HG02840 (cell line): ENCODE measurements at regions not wholly inside any gene's neighbourhood (a gene's known extent, or its start where the extent isn't known, plus 50 kb on each side); places are given as distances from the start of the nearest gene placed in this dataset.

Source experiments
- ATAC-seq: cut with Tn5 transposase; IDR thresholded peaks from one replicate; pipeline ENCODE4 v1.9.1; 2021; ENCODE audit warnings: mild to moderate bottlenecking, moderate library complexity, moderate number of reproducible peaks; ENCODE audit not compliant: unreplicated experiment, low FRiP score

- no peak for ATAC-seq
Observed at GRCh38 chr18:22838221-22838620, 94.9 kb upstream of the RBBP8 start.

- ATAC-seq = no peak
Observed at GRCh38 chr18:22838639-22839277, 94.4 kb upstream of the RBBP8 start.

DNA sequence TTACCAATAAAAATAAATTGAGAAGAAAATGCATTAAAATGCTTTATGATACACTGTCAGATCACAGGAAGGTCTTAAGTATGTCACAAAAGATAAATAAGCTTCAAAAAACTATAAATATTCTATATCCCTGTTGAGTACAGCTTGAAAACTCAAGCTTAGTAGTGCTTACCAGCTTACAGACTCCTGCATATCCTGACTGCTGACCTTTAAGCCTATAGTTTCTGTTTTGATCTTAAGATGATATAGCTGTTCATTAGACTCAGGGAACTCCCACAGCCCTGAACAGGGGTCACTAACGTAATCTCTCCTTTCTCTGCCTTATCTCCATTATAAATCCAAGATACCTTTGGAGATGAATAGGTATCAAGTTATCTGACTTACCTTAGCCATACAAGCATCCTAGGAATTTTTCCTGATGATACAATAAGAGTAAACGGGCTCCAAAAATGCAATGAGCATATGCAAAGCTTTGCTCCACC is 93.7 kb upstream of the RBBP8 start:
- ATAC-seq = no peak

DNA sequence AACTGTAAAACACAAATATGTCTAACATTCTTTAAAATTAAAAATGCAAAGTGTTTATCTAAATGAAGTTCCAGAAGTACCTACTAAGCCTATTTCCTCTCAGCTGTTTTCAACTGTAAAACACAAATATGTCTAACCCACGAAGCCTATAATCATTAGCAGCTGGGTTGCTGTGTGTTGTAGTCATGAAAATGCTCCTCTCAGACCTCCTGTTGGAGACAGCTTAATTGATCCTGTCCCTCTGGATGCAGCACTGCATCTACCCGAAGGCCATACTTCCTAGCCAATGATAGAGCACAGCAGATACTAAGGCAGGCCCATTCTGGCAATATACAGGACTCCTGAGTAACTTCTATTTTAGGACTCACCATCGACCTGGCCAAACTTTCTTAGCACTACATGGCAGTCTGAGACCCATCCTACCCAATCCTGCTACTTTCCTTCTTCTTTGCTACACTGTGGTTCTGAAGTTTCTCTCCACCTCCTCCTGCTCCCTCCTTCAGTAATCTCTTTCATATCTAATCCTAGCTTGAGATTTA is 92.5 kb upstream of the RBBP8 start:
- ATAC-seq = no peak

DNA sequence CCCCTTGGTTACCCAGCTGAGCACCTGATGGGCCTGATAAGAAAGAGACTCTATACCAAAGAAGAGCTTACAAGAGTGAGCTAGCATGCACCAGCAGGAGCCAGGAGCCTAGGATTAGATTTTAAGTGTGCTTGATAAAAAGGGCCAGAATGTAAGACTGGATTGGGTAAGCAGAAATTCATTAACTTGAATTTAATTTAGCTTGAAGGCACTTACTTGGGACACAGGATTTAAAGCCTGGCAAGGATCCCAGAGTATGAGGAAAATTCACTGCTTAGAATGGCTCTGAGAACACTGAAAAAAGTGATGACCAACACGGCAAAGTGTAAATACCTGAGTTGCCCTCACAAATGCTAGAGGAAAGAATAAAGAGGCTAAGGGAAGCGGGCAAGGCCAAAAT is 91.3 kb upstream of the RBBP8 start:
- no peak for ATAC-seq

GRCh38 chr18:22844190-22844589 is 88.9 kb upstream of the RBBP8 start:
- no peak for ATAC-seq

DNA sequence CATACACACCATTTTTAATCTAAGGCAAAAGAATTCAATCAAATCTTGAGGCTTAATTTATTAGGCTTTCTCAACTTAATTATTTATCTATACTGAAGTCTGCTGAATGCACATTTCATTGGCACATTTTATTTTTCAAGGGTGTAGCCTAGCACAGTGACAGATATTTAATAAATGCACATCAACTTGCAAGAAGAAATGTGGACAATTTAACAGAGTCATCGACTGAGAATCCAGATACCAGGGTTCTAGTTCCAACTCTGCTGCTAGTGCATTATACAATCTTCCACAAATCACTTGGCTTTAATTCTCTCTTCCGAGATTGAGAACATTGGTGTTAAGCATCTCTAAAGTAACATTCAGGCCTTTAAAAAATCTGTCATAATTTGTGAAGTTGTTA is 88.5 kb upstream of the RBBP8 start:
- ATAC-seq = no peak

- ATAC-seq = no peak
Observed at GRCh38 chr18:22846088-22846683, 86.9 kb upstream of the RBBP8 start.

DNA sequence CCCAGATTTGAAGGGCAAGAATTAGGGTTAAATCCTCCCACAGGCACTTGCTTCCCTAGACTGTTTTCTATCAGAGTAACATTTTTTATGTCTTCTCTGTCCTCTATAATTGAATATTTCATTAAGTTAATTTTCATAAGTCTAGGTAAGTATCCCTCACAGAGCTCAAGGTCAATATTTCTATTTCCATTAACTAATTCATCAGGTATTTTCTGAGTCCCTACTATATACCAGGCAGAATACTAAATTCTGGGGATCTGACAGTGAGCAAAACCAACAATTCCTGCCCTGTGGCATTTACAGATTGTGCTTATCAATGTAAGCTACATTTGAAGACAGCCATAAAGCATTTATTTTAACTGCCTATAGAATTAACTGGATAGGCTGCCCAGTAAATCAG is 86.4 kb upstream of the RBBP8 start:
- no peak for ATAC-seq

- ATAC-seq = no peak
Observed at GRCh38 chr18:22847392-22847791, 85.7 kb upstream of the RBBP8 start.

- ATAC-seq = no peak
Observed at GRCh38 chr18:22847867-22848451, 85.2 kb upstream of the RBBP8 start.

DNA sequence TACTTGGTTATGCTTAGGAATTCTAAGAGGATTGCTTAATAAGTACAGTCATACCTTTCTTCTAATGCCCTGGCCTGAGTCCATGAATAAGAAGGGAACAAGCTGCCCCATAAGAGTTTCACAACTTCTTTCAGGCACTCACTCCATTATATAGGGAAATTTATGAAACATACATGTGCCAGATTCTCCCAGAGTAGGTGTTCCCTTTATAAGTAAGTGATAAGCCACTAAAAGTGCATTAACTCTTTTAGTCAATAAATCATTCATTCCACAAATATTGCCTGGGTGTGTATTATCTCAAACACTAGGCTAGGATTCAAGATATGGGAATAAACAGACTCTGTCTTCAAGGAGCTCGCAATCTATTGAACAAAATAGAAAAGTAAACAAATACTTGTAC is 84.5 kb upstream of the RBBP8 start:
- no peak for ATAC-seq

DNA sequence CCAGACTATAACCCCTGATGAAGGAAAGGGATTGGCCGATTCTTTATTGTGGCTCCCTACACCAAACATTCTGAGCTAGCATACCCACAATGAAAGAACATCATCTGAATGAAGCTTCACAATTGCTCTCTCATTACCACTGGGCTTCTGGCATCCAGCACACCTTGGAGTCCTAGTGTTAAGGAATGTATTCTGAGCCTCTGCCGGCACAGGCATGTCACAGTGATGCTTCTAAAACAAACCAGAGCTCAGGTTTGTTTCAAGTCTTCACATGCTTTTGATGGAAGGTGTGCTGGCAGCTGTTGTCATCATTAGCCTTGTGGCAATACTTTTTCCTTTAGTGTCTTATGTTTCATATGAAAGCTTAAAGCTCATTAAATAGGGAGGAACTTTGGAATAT is 76.3 kb upstream of the RBBP8 start:
- no peak for ATAC-seq

- ATAC-seq = no peak
Observed at GRCh38 chr18:22858121-22858520, 75.0 kb upstream of the RBBP8 start.

DNA sequence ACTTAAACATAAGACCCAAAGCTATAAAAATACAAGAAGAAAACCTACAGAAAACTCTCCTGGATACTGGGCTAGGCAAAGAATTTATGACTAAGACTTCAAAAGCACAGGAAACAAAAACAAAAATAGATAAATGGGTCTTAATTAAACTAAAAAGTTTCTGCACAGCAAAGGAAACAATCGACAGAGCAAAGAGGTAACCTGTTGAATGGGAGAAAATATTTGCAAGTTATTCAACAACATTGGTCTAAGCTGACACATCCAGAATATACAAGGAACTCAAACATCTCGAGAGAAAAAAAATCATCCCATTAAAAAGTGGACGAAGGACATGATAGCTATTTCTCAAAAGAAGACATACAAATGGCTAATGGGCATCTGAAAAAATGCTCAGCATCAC is 72.3 kb upstream of the RBBP8 start:
- ATAC-seq = no peak

- no peak for ATAC-seq
Observed at GRCh38 chr18:22865354-22866116, 67.6 kb upstream of the RBBP8 start.

DNA sequence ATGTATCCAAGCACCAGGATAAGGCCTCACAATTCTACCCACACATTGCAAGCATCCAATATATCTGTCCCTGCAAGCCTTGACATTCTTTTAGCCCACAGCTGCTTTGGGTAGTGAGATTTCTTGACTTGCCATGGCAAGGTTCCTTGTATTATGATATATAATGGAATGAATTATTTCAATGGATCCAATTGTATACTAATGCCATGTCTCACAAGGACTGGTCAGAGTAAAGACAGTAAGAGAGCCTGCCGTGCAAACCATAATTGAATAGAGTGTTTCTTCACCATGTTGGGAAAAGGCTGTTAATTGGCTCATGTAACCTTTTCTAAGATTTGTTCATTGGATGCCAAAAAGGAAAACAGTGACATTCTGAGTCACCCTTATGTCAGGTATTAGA is 64.3 kb upstream of the RBBP8 start:
- ATAC-seq = no peak

DNA sequence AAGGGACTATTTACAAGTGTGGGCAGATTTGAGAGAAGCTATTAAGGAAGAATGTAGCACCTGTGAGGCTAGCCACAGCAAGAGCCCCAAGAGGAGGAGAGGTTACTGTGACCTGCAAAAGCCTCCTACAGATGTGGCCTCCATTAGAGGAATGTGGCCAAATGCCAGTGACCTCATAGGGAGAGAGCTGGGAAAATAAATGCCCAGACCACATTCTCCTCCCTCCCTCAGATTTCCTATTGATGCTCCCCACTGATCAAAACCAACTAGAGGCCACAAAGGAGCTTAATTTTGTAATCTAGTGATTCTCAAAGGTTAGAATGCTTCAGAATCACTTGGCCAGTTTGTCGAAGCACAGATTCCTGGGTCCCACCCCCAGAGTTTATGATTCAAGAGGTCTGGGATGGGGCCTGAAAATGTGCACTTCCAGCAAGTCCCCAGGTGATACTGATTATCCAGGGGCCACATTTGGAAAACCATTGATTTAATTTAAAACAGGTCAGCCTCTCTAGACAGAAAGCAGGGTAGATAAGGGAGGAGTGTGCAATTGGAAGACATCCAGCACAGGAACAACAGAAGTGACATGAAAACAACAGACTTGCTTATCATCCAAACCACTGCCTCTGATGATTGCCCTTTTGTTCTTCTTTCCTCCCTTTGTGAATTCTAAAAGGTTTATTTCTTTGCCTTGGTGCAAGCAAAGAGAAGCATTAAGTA is 61.2 kb upstream of the RBBP8 start:
- no peak for ATAC-seq

GRCh38 chr18:22872900-22873537 is 60.1 kb upstream of the RBBP8 start:
- ATAC-seq = peak; percentile 74

DNA sequence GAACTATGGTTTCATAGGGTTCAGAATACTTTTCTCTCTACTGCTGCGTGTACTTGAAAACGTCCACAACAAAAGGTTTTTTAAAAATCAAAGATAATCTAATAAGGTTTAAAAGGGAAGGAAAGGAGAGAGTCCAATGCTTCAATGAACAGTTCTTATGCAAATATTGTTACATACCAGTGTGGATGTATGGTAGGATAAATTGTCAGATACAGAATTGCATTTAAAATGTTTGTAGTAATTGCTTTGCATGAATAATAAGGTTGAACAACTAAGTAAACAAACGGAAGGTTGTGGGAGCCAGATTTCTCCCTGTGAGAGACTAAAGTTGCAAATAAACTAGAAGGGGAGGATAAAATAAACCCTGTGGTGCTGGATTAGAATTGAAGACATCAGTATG is 53.8 kb upstream of the RBBP8 start:
- no peak for ATAC-seq
